Kidney (tissue), 13 donors: ENCODE measurements at regions not wholly inside any gene's neighbourhood (a gene's known extent, or its start where the extent isn't known, plus 50 kb on each side); places are given as distances from the start of the nearest gene placed in this dataset.

Experiments
- DNase-seq, 5 donors: peaks; one replicate each; pipeline ENCODE4 v3.0.0-alpha.2; 2013 to 2020
- FAIRE-seq: peaks from 2 replicates; lab custom pipeline; 2012; peaks lifted over from hg19 to GRCh38; lab: Jason Lieb, UNC
- H3K27ac ChIP-seq, 2 donors: one replicate each; pipeline ENCODE4 v1.7.0; 2013; ENCODE audit warnings: low read depth in 2 of 2, low read length in 2 of 2, inconsistent platforms in 1 of 2
- H3K27me3 ChIP-seq: one replicate; pipeline ENCODE4 v1.7.1; 2013; ENCODE audit warnings: low read length, inconsistent platforms; ENCODE audit not compliant: control insufficient read depth, insufficient read depth
- H3K36me3 ChIP-seq, 3 donors: one replicate each; pipeline versions ENCODE4 v1.7.0 to v1.7.1; 2013; ENCODE audit warnings: low read length in 3 of 3, control low read depth in 1 of 3, inconsistent platforms in 1 of 3; ENCODE audit not compliant: insufficient read depth in 3 of 3, control insufficient read depth in 2 of 3
- H3K4me1 ChIP-seq, 3 donors: one replicate each; pipeline versions ENCODE4 v1.7.0 to v1.7.1; 2013; ENCODE audit warnings: low read length in 3 of 3, inconsistent platforms in 1 of 3, low read depth in 1 of 3; ENCODE audit not compliant: control insufficient read depth in 2 of 3, insufficient read depth in 2 of 3
- H3K4me3 ChIP-seq, 3 donors: one replicate each; pipeline versions ENCODE4 v1.7.0 to v1.8.1; 2013; ENCODE audit warnings: low read length in 3 of 3, control low read depth in 1 of 3, inconsistent platforms in 1 of 3
- H3K9ac ChIP-seq, 3 donors: one replicate each; pipeline versions ENCODE4 v1.7.0 to v1.7.1; 2013; ENCODE audit warnings: low read length in 3 of 3, control low read depth in 1 of 3, inconsistent platforms in 1 of 3
- H3K9me3 ChIP-seq, 3 donors: one replicate each; pipeline versions ENCODE4 v1.7.0 to v1.7.1; 2013; ENCODE audit warnings: low read length in 3 of 3, control low read depth in 1 of 3, inconsistent platforms in 1 of 3; ENCODE audit not compliant: control insufficient read depth in 2 of 3, insufficient read depth in 1 of 3
- CTCF ChIP-seq: IDR thresholded peaks from 3 replicates; pipeline ENCODE4 v1.5.1; 2012; ENCODE audit warnings: mild to moderate bottlenecking, moderate library complexity, borderline replicate concordance; ENCODE audit not compliant: insufficient read depth; ENCODE audit errors: extremely low read depth
- intact Hi-C: fragments of 100-400 bp; cut with DNase I; formaldehyde crosslinking; loops from one replicate; pipeline ENCODE4 v1.11.1; 2022
- donor health status: control.
- donor health status: control.
- donor health status: control.
- donor health status: control.
- donor health status: control.
- donor health status: DM: yes; HTN: yes; CAD: no.
- donor health status: Normal renal cell carcinoma (clear cell type).

- Histone ChIP-seq H3K4me3 (no peak overlapping the region), H3K9ac (no peak overlapping the region), H3K27ac (no peak overlapping the region), H3K36me3 (no peaks in the 10 kb centered on the region), H3K27me3 (no peaks in the 10 kb centered on the region), H3K9me3 (no peaks in the 10 kb centered on the region), H3K4me1 (peaks cover 0 to 19% (median 10%) of the 10 kb centered on the region in 3 donors)
- no peak for TF ChIP-seq CTCF
- intact Hi-C loops = no loop called here
- no peak for FAIRE-seq
- no peak for DNase-seq
These were observed 263.6 kb downstream of the LPIN1 start for GRCh38 chr2:12010059-12010458.

- Histone ChIP-seq H3K27me3 (no peaks in the 10 kb centered on the region), H3K4me1 (peaks cover 0 to 13% (median 8%) of the 10 kb centered on the region in 3 donors), H3K36me3 (no peaks in the 10 kb centered on the region), H3K9me3 (no peaks in the 10 kb centered on the region), H3K9ac (no peak overlapping the region), H3K4me3 (peak overlapping the region in 2 of 3 donors; percentile 2 to 23), H3K27ac (peak overlapping the region in 1 of 2 donors; percentile 12)
- TF ChIP-seq CTCF = no peak
- DNase-seq (no peak), FAIRE-seq (no peak)
- intact Hi-C loops = no loop called here
These were observed 264.3 kb downstream of the LPIN1 start for GRCh38 chr2:12010779-12011178.

- no peak for TF ChIP-seq CTCF
- Histone ChIP-seq H3K36me3 (no peaks in the 10 kb centered on the region), H3K27ac (no peak overlapping the region), H3K9ac (no peak overlapping the region), H3K4me1 (peaks cover 0 to 8% (median 0%) of the 10 kb centered on the region in 3 donors), H3K27me3 (no peaks in the 10 kb centered on the region), H3K4me3 (no peak overlapping the region), H3K9me3 (no peaks in the 10 kb centered on the region)
- DNase-seq (no peak), FAIRE-seq (no peak)
- intact Hi-C loops = no loop called here
These were observed 267.9 kb downstream of the LPIN1 start for GRCh38 chr2:12014088-12014960.
